Esophagus muscularis mucosa (tissue), 2 donors: ENCODE measurements at regions not wholly inside any gene's neighbourhood (a gene's known extent, or its start where the extent isn't known, plus 50 kb on each side); places are given as distances from the start of the nearest gene placed in this dataset.

ENCODE experiments used
- EP300 ChIP-seq: sonication (generic); formaldehyde crosslinking; IDR thresholded peaks from one replicate; pipeline ENCODE4 v1.6.1; 2017; ENCODE audit warnings: antibody characterized with exemption
- POLR2A ChIP-seq: fragments of 450-650 bp; IDR thresholded peaks from one replicate; pipeline ENCODE4 v1.6.1; 2017; ENCODE audit warnings: antibody characterized with exemption, moderate library complexity, mild to moderate bottlenecking, low read depth

GRCh38 chr7:16951483-16952080 lies 69.8 kb upstream of the AGR3 start:
- TF ChIP-seq EP300 (no peak), POLR2A (no peak)
